SK-N-SH treated with all-trans-retinoic acid at 6 μM for 48 hours (cell line): ENCODE measurements at regions not wholly inside any gene's neighbourhood (a gene's known extent, or its start where the extent isn't known, plus 50 kb on each side); places are given as distances from the start of the nearest gene placed in this dataset.

ENCODE experiments used
- PATZ1 ChIP-seq: fragments of 250-450 bp; sonication (Bioruptor Pico); IDR thresholded peaks from 2 replicates; pipeline ENCODE4 v1.8.0; 2020; ENCODE audit warnings: mild to moderate bottlenecking, moderate library complexity, borderline replicate concordance
- ZFP30 ChIP-seq: fragments of 450-650 bp; formaldehyde crosslinking; IDR thresholded peaks from 2 replicates; pipeline ENCODE4 v1.5.0; 2022; ENCODE audit warnings: mild to moderate bottlenecking, moderate library complexity
- ZNF8 ChIP-seq: fragments of 450-650 bp; formaldehyde crosslinking; IDR thresholded peaks from 2 replicates; pipeline ENCODE4 v1.5.0; 2020; ENCODE audit warnings: mild to moderate bottlenecking, moderate library complexity

DNA sequence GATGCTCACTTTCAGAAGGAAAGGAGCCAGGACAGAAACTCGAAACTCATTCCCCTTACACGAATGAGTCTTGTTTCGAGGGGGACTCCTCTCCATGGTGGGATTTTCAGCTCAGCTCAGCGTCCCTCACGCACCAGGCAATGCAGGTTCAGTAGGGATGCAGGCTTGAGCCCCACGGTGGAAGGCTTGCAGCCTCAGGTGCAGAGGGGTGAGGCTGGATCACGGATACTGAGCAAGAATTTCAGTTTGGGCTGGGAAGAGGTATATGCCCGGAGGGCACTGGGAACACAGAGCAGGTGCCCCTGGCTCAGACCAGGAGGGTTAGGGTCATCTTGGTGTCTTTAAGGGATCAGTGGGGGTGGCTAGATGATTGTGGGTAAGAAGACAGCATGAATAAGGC lies 344.9 kb upstream of the TNRC6C start:
- no peak for TF ChIP-seq PATZ1
- no peak for TF ChIP-seq ZFP30 (CRISPR knock-in tag)
- no peak for TF ChIP-seq ZNF8 (CRISPR knock-in tag)
